ENCODE measurements at regions not wholly inside any gene's neighbourhood (a gene's known extent, or its start where the extent isn't known, plus 50 kb on each side); places are given as distances from the start of the nearest gene placed in this dataset.

DNA sequence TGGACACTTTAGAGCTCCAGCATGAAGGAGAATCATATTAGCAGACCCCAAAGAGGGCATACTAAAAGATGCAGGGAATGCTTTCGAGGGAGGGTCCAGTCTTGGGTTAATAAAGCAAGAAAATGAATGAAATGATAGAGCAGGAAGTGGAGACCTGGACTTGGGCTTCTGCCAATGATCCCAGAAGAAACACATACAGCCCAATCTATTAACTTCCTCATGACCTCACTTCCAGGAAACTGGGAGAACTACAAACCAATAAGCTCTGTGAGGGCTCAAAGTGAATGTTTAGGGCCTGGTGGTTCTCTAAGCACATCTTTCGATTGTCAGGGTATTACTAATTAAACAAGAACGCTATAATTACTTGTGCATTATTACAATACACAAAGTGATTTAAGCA, 53.6 kb upstream of the SSX2IP start:
- H3K36me3 Mint-ChIP-seq (ENCODE audit: insufficient read depth in 2 of 2), result peaks cover 0 to 3% of the 10 kb centered on the region in 2 donors
- no peak overlapping the region for H3K27ac Mint-ChIP-seq
- no peaks in the 10 kb centered on the region for H3K9me3 Mint-ChIP-seq
- H3K27me3 Mint-ChIP-seq (ENCODE audit: low read depth), result no peaks in the 10 kb centered on the region
- H3K4me1 Mint-ChIP-seq (ENCODE audit: low read depth), result peaks cover 22% of the 10 kb centered on the region
- ATAC-seq (replicated peaks in 1 of 2), result no peak
- no peak overlapping the region for H3K4me3 Mint-ChIP-seq
- no peak for DNase-seq

DNA sequence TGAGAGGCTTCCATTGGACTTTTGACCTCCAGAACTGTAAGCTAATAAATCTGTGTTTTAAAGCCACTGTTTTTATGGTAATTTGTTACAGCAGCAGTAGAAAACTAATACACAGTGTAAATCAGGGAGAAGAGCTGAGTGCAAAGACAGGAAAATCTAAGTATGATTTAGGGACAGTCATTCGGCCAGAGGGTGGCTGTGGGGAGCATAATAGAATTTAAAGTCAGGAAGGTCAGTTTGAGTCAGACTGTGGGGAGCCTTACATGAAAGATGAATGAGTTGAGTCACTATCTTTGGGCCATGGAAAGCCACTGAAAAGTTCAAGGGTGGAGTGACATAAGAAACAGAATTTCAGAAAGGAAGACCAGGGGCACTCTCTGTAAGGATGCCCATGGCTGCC, 52.4 kb upstream of the SSX2IP start:
- DNase-seq, result peak; percentile 33 to 37
- H3K9me3 Mint-ChIP-seq, result no peaks in the 10 kb centered on the region
- ATAC-seq (replicated peaks in 1 of 2), result peak; percentile 94 to 97
- H3K27me3 Mint-ChIP-seq (ENCODE audit: low read depth), result no peaks in the 10 kb centered on the region
- H3K4me3 Mint-ChIP-seq, result peak overlapping the region; percentile 2 to 14
- H3K36me3 Mint-ChIP-seq (ENCODE audit: insufficient read depth in 2 of 2), result peaks cover 0 to 3% of the 10 kb centered on the region in 2 donors
- H3K4me1 Mint-ChIP-seq (ENCODE audit: low read depth), result peaks cover 21% of the 10 kb centered on the region
- H3K27ac Mint-ChIP-seq, result no peak overlapping the region

DNA sequence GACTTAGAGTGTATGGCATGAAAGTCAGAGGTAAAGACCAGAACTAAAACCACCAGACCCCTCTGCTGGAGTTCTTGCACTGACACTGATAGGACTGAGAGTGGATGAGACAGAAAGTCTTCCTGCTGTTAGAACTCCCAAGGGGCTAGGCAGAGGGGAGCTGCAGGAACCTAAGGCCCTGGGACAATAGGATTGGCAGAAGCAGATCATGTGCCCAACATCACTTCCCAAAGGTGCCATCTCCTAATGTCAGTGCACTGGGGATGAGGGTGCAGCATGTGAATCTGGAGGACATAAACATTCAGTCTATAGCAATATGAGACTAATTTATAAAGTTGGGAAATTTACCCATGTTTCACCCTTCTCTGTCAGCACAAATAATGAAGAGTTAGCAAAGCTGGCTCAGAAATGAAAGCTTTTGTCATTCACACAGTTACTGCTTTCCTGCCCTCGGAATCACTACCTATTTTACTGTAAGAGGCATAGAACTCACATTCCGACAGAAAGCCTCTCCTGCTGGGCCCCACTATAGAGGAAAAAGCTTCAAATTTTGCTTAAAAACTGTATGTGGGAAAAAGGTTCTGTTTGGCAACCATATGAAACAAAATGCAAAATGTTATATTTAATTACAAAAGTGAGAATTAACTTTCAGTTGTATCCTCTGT, 49.9 kb upstream of the SSX2IP start:
- ATAC-seq (replicated peaks in 1 of 2), result no peak
- no peak overlapping the region for H3K27ac Mint-ChIP-seq
- peaks cover 26% of the 10 kb centered on the region for H3K4me1 Mint-ChIP-seq (ENCODE audit: low read depth)
- peaks cover 10% of the 10 kb centered on the region for H3K27me3 Mint-ChIP-seq (ENCODE audit: low read depth)
- peaks cover 0 to 1% of the 10 kb centered on the region in 2 donors for H3K36me3 Mint-ChIP-seq (ENCODE audit: insufficient read depth in 2 of 2)
- H3K9me3 Mint-ChIP-seq, result no peaks in the 10 kb centered on the region
- DNase-seq, result no peak
- H3K4me3 Mint-ChIP-seq, result no peak overlapping the region

Data from activated T-cell treated with anti-CD3 and anti-CD28 coated beads, Interleukin-2, amount 50 U/mL, for 72 hours (primary cell).